Keratinocyte (primary cell): ENCODE measurements at regions not wholly inside any gene's neighbourhood (a gene's known extent, or its start where the extent isn't known, plus 50 kb on each side); places are given as distances from the start of the nearest gene placed in this dataset.

ENCODE experiments used
- DNase-seq: peaks from one replicate; pipeline ENCODE4 v3.0.0-alpha.2; 2011; ENCODE audit warnings: low read depth, missing footprints, low spot score
- FAIRE-seq: peaks from 2 replicates; lab custom pipeline; 2011; peaks lifted over from hg19 to GRCh38; lab: Jason Lieb, UNC
- H2AFZ ChIP-seq: 2 replicates; pipeline ENCODE4 v1.6.0; 2012; ENCODE audit warnings: low read length, control low read depth, inconsistent platforms; ENCODE audit not compliant: control insufficient read depth
- H3K27ac ChIP-seq: 2 replicates; pipeline ENCODE4 v1.5.1; 2011; ENCODE audit warnings: low read length; ENCODE audit not compliant: control insufficient read depth, insufficient read depth
- H3K27me3 ChIP-seq: 3 replicates; pipeline ENCODE4 v1.6.0; 2011; ENCODE audit warnings: low read length; ENCODE audit not compliant: control insufficient read depth, insufficient read depth; ENCODE audit errors: extremely low read depth
- H3K36me3 ChIP-seq, 2 experiments: 2 replicates in 1 of 2; 3 replicates in 1 of 2; pipeline ENCODE4 v1.5.1; 2011; ENCODE audit warnings: low read length in 2 of 2, mild to moderate bottlenecking in 1 of 2; ENCODE audit not compliant: control insufficient read depth in 2 of 2, insufficient read depth in 2 of 2; ENCODE audit errors: extremely low read depth in 1 of 2
- H3K4me1 ChIP-seq: 3 replicates; pipeline ENCODE4 v1.5.1; 2011; ENCODE audit warnings: low read length; ENCODE audit not compliant: control insufficient read depth, insufficient read depth; ENCODE audit errors: extremely low read depth
- H3K4me2 ChIP-seq: 3 replicates; pipeline ENCODE4 v1.6.0; 2011; ENCODE audit warnings: low read depth, low read length; ENCODE audit not compliant: control insufficient read depth, insufficient read depth; ENCODE audit errors: extremely low read depth
- H3K4me3 ChIP-seq, 3 experiments: fragments of 200-600 bp in 1 of 3; sonication (generic) in 1 of 3; 2 replicates in 2 of 3; 3 replicates in 1 of 3; pipeline ENCODE4 v1.5.1; 2011 to 2016; ENCODE audit warnings: low read length in 3 of 3, mild to moderate bottlenecking in 3 of 3, control low read depth in 2 of 3, inconsistent platforms in 1 of 3, low read depth in 1 of 3, mixed read lengths in 1 of 3, mixed run types in 1 of 3, moderate library complexity in 1 of 3; ENCODE audit not compliant: control insufficient read depth in 2 of 3, insufficient read depth in 2 of 3; ENCODE audit errors: extremely low read depth in 1 of 3
- H3K79me2 ChIP-seq: 2 replicates; pipeline ENCODE4 v1.6.0; 2012; ENCODE audit warnings: low read length; ENCODE audit not compliant: control insufficient read depth, insufficient read depth
- H3K9ac ChIP-seq: 3 replicates; pipeline ENCODE4 v1.6.0; 2011; ENCODE audit warnings: low read length; ENCODE audit not compliant: control insufficient read depth, insufficient read depth; ENCODE audit errors: extremely low read depth
- H3K9me1 ChIP-seq: 3 replicates; pipeline ENCODE4 v1.6.0; 2011; ENCODE audit warnings: low read length; ENCODE audit not compliant: control insufficient read depth, insufficient read depth; ENCODE audit errors: extremely low read depth
- H3K9me3 ChIP-seq: 2 replicates; pipeline ENCODE4 v1.5.1; 2012; ENCODE audit warnings: low read depth, low read length; ENCODE audit not compliant: control insufficient read depth
- H4K20me1 ChIP-seq: 3 replicates; pipeline ENCODE4 v1.6.0; 2011; ENCODE audit warnings: low read length; ENCODE audit not compliant: control insufficient read depth, insufficient read depth; ENCODE audit errors: extremely low read depth
- EZH2 ChIP-seq: IDR thresholded peaks from one replicate; pipeline ENCODE4 v1.6.1; 2012; ENCODE audit warnings: inconsistent platforms, mild to moderate bottlenecking, low read length, moderate library complexity
- dilution Hi-C: fragments of 300-500 bp; cut with MboI; formaldehyde crosslinking; loops from one replicate; pipeline ENCODE4 v1.7.0; 2020; ENCODE audit warnings: low sequenced_read_pairs; ENCODE audit not compliant: extremely low pct_ligation_motif_present
- TF ChIP-seq, protein P1 (sequence below), 3 experiments: IDR thresholded peaks in 1 of 3; conservative IDR thresholded peaks in 1 of 3; optimal IDR thresholded peaks in 1 of 3; 2 replicates in 2 of 3; 3 replicates in 1 of 3; pipeline versions ENCODE3 to v1.5.1; 2011; ENCODE audit warnings: low read length in 3 of 3, mild to moderate bottlenecking in 3 of 3, moderate library complexity in 2 of 3, control low read depth in 1 of 3, inconsistent platforms in 1 of 3; ENCODE audit not compliant: insufficient read depth in 2 of 3; ENCODE audit errors: extremely low read depth in 1 of 3

DNA sequence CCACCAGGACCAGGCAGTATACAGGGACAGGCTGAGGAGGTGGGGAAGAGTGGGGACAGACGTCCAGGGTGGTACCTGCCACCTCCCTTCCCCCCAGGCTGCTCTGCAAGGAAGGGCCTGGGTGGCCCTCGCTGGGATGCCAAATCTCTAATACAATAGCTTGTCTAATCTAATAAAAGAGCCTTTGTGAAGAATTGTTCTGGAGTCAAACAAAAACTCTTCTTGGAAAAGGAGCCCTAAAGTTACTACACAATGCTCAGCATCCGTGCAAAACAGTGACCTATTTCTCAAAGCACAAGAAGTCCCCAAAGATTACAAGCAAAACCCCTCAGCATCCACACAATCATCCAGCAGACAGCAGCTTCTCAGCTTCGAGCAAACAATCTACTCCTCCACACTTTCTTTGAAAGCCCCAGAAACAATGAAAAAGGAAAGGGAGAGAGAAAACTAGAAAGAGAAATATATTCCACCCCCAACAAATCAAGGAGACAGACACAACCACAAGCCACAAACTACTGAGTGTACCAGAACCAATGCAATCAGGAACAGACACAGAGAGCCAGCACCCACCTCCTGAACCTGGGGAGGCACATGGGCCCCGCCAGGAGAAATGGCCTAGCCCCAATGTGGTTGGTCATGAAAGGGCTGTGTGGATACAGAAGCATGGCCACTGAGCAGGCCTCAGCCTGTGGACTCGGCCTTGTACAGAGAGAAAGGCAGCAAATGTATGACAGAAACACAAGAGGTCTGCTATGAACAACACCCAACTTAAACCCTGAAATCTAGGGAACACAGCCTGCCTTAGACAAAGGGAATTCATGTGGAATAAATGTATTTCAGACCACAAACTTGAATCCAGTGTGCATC is 177.1 kb upstream of the CHRNA7 start:
- TF ChIP-seq EZH2: no peak
- FAIRE-seq (no peak), DNase-seq (no peak)
- H4K20me1 ChIP-seq: no peaks in the 10 kb centered on the region
- H3K9me1 ChIP-seq: no peaks in the 10 kb centered on the region
- H3K27me3 ChIP-seq: no peaks in the 10 kb centered on the region
- H3K9ac ChIP-seq: no peak overlapping the region
- no peak overlapping the region for H3K4me3 ChIP-seq
- no peaks in the 10 kb centered on the region for H3K9me3 ChIP-seq
- no peak overlapping the region for H3K4me2 ChIP-seq
- no peaks in the 10 kb centered on the region for H3K36me3 ChIP-seq
- no peaks in the 10 kb centered on the region for H3K4me1 ChIP-seq
- H3K79me2 ChIP-seq: no peaks in the 10 kb centered on the region
- no peak overlapping the region for H3K27ac ChIP-seq
- H2AFZ ChIP-seq: no peak overlapping the region
- dilution Hi-C loops: no loop called here

DNA sequence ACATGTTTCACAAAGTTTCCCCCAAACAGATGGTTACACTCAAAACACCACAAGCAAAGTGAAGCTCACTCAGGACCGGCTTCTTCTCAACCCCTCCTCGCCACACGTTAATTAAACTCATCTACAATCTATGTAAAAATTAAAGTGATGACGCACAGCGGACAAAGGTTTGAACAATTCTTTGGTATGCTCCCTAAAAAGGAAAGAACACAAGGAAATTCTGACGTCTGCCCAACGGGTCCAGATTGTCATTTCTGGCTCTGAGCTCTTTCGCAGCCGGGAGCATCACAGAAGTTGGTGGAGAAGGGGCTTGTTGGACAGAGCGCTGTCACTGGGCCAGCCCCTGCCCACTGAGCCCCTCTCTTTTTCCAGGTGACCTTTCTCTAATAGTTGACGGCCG is 173.7 kb upstream of the CHRNA7 start:
- Histone ChIP-seq H4K20me1 (no peaks in the 10 kb centered on the region), H3K27me3 (no peaks in the 10 kb centered on the region), H3K9me1 (no peaks in the 10 kb centered on the region), H2AFZ (no peak overlapping the region), H3K4me1 (no peaks in the 10 kb centered on the region), H3K36me3 (no peaks in the 10 kb centered on the region), H3K9me3 (no peaks in the 10 kb centered on the region), H3K79me2 (no peaks in the 10 kb centered on the region), H3K4me3 (no peak overlapping the region), H3K27ac (no peak overlapping the region), H3K4me2 (no peak overlapping the region), H3K9ac (no peak overlapping the region)
- no peak for TF ChIP-seq EZH2
- DNase-seq (no peak), FAIRE-seq (no peak)
- dilution Hi-C loops: no loop called here

DNA sequence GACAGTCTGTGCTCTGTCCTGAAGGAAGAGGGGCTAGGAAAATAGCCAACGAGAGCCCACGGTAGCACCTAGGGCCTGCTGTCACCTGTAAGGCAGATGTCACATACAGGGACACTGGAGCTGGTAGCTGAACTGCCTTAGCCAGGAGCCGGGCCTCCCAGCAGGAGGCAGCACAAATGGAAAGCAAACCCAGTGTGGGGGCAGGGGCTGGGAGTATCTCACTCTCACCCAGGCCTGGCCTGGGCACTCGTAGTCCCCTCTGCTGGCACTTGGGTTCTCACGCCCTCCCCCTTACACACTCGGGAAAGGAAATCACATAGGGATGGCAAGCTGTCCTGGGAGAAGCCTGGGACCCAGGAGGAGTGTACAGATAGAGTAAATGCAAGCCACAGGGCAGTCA is 173.1 kb upstream of the CHRNA7 start:
- H3K9me1 ChIP-seq: no peaks in the 10 kb centered on the region
- FAIRE-seq (no peak), DNase-seq (no peak)
- H3K27ac ChIP-seq: no peak overlapping the region
- H4K20me1 ChIP-seq: no peaks in the 10 kb centered on the region
- dilution Hi-C loops: no loop called here
- H3K4me2 ChIP-seq: no peak overlapping the region
- no peak overlapping the region for H3K4me3 ChIP-seq
- no peak overlapping the region for H3K9ac ChIP-seq
- no peak overlapping the region for H2AFZ ChIP-seq
- no peaks in the 10 kb centered on the region for H3K9me3 ChIP-seq
- H3K4me1 ChIP-seq: no peaks in the 10 kb centered on the region
- no peaks in the 10 kb centered on the region for H3K36me3 ChIP-seq
- no peaks in the 10 kb centered on the region for H3K79me2 ChIP-seq
- no peaks in the 10 kb centered on the region for H3K27me3 ChIP-seq
- TF ChIP-seq EZH2: no peak
- TF ChIP-seq, protein P1, sequence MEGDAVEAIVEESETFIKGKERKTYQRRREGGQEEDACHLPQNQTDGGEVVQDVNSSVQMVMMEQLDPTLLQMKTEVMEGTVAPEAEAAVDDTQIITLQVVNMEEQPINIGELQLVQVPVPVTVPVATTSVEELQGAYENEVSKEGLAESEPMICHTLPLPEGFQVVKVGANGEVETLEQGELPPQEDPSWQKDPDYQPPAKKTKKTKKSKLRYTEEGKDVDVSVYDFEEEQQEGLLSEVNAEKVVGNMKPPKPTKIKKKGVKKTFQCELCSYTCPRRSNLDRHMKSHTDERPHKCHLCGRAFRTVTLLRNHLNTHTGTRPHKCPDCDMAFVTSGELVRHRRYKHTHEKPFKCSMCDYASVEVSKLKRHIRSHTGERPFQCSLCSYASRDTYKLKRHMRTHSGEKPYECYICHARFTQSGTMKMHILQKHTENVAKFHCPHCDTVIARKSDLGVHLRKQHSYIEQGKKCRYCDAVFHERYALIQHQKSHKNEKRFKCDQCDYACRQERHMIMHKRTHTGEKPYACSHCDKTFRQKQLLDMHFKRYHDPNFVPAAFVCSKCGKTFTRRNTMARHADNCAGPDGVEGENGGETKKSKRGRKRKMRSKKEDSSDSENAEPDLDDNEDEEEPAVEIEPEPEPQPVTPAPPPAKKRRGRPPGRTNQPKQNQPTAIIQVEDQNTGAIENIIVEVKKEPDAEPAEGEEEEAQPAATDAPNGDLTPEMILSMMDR (optimal IDR thresholded peaks at IDR 0.05 in 1 of 3, IDR thresholded peaks at IDR 0.05 in 1 of 3, conservative IDR thresholded peaks at IDR 0.05 in 1 of 3; ENCODE audit: extremely low read depth in 1 of 3, insufficient read depth in 2 of 3, low read length in 3 of 3): no peak
